Upper lobe of left lung (tissue), 4 donors: ENCODE measurements at regions not wholly inside any gene's neighbourhood (a gene's known extent, or its start where the extent isn't known, plus 50 kb on each side); places are given as distances from the start of the nearest gene placed in this dataset.

Source experiments
- CTCF ChIP-seq, 6 experiments: fragments of 450-650 bp in 4 of 6; fragments of 200-600 bp in 2 of 6; sonication (generic) in 2 of 6; IDR thresholded peaks; one replicate each; pipeline ENCODE4 v1.5.1; 2016 to 2019; ENCODE audit warnings: antibody characterized with exemption in 6 of 6
- POLR2A ChIP-seq, 4 donors: fragments of 450-650 bp; IDR thresholded peaks; one replicate each; pipeline ENCODE4 v1.5.1; 2016 to 2017; ENCODE audit warnings: antibody characterized with exemption in 4 of 4, mild to moderate bottlenecking in 2 of 4

DNA sequence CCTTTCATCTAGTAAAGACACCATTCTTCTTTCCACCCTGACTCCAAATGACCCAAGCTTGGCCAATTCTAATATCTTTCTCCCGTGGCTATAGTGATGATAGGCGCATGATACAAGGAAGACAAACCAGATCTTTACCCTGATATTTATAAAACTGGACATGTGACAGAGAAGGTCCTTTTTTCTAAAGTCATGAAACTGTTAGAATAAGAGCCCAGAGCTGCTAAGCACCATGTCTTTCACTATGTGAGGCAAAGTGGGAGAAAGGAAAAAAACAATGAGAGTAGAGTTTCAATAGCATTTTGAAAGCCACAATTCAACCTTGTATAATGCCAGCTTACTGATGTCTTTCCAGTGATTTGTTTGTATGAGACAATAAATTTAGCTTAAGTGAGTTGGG lies 212.4 kb downstream of the RASSF9 start:
- TF ChIP-seq CTCF (IDR thresholded peaks at IDR 0.05) = no peak
- no peak for TF ChIP-seq POLR2A (IDR thresholded peaks at IDR 0.05)
